ENCODE measurements at regions not wholly inside any gene's neighbourhood (a gene's known extent, or its start where the extent isn't known, plus 50 kb on each side); places are given as distances from the start of the nearest gene placed in this dataset.

DNA sequence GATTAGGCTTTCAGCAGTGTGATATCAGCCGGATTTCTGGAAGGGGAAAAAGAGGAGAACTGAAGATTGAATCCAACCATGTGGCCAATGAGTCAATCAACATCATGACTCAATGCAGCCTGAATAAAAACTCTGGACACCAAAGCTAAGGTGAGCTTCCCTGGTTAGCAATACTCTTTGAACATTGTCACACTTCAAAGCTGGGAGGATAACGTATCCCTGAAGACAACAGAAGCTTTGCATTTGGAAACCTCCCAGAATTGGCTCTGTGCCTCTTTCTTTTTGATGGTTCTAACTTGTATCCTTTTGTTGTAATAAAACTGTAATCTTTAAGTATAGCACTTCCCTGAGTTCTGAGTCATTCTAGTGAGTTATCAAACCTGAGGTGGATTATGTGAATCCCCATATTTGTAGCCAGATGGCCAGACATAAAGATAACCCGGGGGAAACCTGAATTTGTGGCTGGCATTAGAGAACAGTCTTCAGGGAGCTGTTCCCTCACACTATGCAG, 284.4 kb downstream of the IPMK start:
- DNase-seq, result no peak
- Mint-ChIP-seq H3K27ac (no peak overlapping the region), H3K36me3 (ENCODE audit: low read depth) (no peaks in the 10 kb centered on the region), H3K4me3 (no peak overlapping the region), H3K9me3 (peaks cover 3% of the 10 kb centered on the region), H3K27me3 (no peaks in the 10 kb centered on the region), H3K4me1 (no peaks in the 10 kb centered on the region)
- ChIA-PET POLR2A (no interaction called here), CTCF (no interaction called here)

DNA sequence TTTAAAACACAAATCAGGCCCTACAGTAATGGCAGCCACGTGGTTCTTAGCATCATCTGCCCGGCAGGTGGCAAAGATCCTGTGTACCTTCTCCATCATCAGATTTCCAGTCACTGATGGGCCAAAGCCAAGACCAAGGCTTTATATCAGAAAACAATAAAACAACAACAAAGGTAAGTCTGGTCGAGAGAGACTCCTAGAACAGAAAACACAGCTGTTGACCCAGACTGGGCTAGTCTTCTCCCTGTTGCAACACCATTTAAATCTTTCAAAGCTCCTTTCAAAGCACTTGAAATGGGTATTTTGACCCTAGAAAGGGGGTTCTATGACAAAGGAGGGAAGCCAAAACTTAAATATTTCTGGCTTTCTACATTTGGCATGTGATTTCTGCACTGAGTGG, 285.6 kb downstream of the IPMK start:
- no peak overlapping the region for H3K27ac Mint-ChIP-seq
- CTCF ChIA-PET, result no interaction called here
- H3K4me3 Mint-ChIP-seq, result no peak overlapping the region

DNA sequence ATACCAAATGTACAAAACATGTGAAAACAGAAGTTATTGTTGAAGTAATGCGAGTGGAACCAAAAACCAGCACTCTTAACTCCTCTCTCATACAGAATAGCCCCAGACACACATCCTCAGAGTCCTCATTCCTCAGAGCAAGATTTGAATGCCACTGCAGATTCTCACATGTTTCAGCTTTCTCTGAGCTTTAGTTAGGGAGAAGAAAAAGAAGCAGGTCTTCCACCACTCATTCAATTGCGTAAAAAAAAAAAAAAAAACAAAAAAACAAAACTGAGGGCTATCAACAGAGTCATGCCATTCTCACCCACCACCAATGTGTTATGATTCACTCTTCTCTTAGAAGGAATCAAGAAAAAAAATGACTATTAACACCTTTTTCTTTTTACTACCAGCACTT, 287.7 kb downstream of the IPMK start:
- no peaks in the 10 kb centered on the region for H3K27me3 Mint-ChIP-seq
- H3K27ac Mint-ChIP-seq, result no peak overlapping the region
- no peaks in the 10 kb centered on the region for H3K36me3 Mint-ChIP-seq (ENCODE audit: low read depth)
- ChIA-PET POLR2A (no interaction called here), CTCF (interaction anchor here (0.7 kb wide), 2 partner anchors 186 to 190 kb away, joined by 3 read pairs; no protein-coding TSS in a partner anchor)
- no peak for DNase-seq
- H3K9me3 Mint-ChIP-seq, result peaks cover 3% of the 10 kb centered on the region
- H3K4me1 Mint-ChIP-seq, result no peaks in the 10 kb centered on the region
- no peak overlapping the region for H3K4me3 Mint-ChIP-seq

More for the DNA sequence above, 285.6 kb downstream of the IPMK start:
- no peaks in the 10 kb centered on the region for H3K36me3 Mint-ChIP-seq (ENCODE audit: low read depth)
- POLR2A ChIA-PET, result no interaction called here
- peaks cover 3% of the 10 kb centered on the region for H3K9me3 Mint-ChIP-seq
- no peaks in the 10 kb centered on the region for H3K27me3 Mint-ChIP-seq
- H3K4me1 Mint-ChIP-seq, result no peaks in the 10 kb centered on the region
- DNase-seq, result no peak

DNA sequence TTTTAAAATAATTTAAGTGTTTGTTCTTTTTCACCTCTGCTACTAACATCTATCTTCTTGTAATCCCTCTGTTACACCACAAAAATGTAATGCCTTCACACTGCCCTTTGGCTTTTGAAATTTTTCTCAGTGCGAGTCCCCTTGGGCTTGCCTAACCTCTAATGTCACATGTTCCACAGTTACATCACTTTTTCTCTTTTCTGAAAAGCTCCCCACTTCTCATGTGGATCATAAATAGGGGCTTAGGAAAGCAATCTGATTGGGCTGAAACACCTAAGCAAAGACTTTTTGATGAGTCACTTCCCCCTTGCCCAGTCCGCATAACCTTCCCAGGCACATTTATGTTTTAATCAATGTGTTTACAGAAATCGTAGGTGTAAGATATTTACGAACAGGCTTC, 288.2 kb downstream of the IPMK start:
- no peak overlapping the region for H3K27ac Mint-ChIP-seq
- POLR2A ChIA-PET, result no interaction called here

DNA sequence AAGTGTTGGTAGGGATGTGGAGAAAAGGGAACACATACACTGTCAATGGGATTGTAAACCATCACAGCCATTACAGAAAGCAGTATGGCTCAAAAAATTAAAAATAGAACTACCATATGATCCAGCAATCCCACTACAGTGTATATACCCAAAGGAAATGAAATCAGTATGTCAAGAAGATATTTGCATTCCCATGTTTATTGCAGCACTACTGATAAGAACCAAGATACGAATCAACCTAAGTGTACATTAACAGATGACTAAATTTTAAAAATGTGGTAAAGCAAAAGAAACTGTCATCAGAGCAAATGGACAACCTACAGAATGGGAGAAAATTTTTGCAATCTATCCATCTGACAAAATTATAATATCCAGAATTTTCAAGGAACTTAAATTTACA, 290.4 kb downstream of the IPMK start:
- POLR2A ChIA-PET, result no interaction called here
- no peaks in the 10 kb centered on the region for H3K4me1 Mint-ChIP-seq
- CTCF ChIA-PET, result no interaction called here
- H3K36me3 Mint-ChIP-seq (ENCODE audit: low read depth), result no peaks in the 10 kb centered on the region
- no peaks in the 10 kb centered on the region for H3K27me3 Mint-ChIP-seq
- no peak overlapping the region for H3K27ac Mint-ChIP-seq
- DNase-seq, result no peak
- peaks cover 5% of the 10 kb centered on the region for H3K9me3 Mint-ChIP-seq
- no peak overlapping the region for H3K4me3 Mint-ChIP-seq

More for the DNA sequence above, 288.2 kb downstream of the IPMK start:
- Mint-ChIP-seq H3K27me3 (no peaks in the 10 kb centered on the region), H3K4me1 (no peaks in the 10 kb centered on the region), H3K4me3 (no peak overlapping the region), H3K36me3 (ENCODE audit: low read depth) (no peaks in the 10 kb centered on the region), H3K9me3 (peaks cover 3% of the 10 kb centered on the region)
- CTCF ChIA-PET, result no interaction called here
- DNase-seq, result no peak

DNA sequence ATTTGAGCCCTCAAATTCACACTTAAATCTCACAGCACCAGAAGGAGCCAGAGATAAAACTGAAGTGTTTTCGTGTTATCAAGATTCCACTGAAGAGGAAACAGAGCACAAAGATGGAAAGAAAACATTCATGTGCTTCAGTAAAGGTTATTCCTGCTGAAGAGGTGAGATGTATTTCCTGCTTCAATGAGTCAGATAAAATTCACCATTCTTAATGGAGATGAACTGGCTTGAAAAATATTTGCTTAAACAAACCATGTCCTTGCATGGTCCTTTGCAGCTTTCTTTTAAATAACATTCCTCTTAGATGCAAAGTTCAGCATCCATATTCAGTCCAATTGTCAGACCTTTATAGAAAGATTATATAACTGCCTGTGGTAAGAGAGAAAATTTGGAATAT, 294.2 kb downstream of the IPMK start:
- H3K27me3 Mint-ChIP-seq, result no peaks in the 10 kb centered on the region
- H3K36me3 Mint-ChIP-seq (ENCODE audit: low read depth), result no peaks in the 10 kb centered on the region
- no peak overlapping the region for H3K27ac Mint-ChIP-seq
- POLR2A ChIA-PET, result no interaction called here
- CTCF ChIA-PET, result no interaction called here
- H3K4me3 Mint-ChIP-seq, result no peak overlapping the region
- DNase-seq, result no peak
- no peaks in the 10 kb centered on the region for H3K4me1 Mint-ChIP-seq
- peaks cover 2% of the 10 kb centered on the region for H3K9me3 Mint-ChIP-seq

DNA sequence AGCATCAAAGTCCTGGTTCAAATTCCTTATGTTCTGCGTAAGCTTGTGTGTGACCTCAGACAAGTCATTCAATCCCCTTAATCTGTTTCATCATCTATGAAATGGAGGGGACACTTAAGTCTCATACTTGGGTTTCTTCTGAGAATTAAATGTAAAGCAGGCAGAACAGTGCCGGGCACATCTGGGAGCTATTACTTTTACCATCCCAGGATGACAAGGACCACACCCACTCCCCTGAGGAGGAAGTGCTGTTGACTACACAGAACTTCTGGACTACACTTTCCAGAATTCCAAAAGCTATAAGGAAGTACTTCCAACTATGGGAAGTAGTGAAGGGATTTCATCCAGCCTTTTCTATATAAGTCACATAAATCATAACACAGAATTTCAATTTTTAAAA, 294.9 kb downstream of the IPMK start:
- POLR2A ChIA-PET, result no interaction called here
- no peak overlapping the region for H3K27ac Mint-ChIP-seq
- peaks cover 2% of the 10 kb centered on the region for H3K9me3 Mint-ChIP-seq
- no peaks in the 10 kb centered on the region for H3K27me3 Mint-ChIP-seq
- H3K4me3 Mint-ChIP-seq, result no peak overlapping the region
- no peaks in the 10 kb centered on the region for H3K4me1 Mint-ChIP-seq
- no peak for DNase-seq
- CTCF ChIA-PET, result no interaction called here
- no peaks in the 10 kb centered on the region for H3K36me3 Mint-ChIP-seq (ENCODE audit: low read depth)

DNA sequence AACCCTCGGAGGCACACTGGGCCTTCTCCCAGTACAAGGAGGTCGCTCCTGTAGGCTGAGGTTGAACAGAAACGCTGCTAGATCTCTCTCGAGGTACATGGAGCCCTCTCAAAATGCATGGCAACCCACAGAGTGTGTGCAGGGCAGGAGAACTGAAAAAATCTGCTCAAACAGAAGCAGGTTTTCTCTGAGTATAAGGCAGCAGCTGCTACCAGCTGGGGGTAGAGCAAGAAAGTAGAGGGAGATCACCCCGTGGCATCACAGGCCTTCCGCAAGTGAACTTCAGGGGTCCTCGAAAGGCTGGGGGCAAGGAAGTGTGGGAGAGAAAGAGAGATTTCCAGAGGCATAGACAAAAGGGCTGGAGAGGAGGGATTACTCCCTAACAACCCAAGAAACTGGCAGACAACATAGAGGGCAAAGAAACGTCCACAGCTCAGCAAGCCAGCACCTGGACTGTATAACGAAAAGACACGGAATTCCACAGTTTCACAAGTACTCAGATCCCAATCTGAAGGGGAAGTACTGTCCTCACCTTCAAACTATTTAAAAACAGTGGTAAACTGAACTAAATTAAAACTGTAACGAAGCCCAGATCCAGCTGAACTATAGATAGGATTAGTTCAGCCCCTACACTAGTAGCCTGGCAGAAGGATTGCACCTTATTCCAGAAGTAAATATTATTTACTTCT, 299.2 kb downstream of the IPMK start:
- Mint-ChIP-seq H3K36me3 (ENCODE audit: low read depth) (no peaks in the 10 kb centered on the region), H3K9me3 (peaks cover 2% of the 10 kb centered on the region), H3K27ac (no peak overlapping the region), H3K4me1 (no peaks in the 10 kb centered on the region), H3K4me3 (no peak overlapping the region), H3K27me3 (no peaks in the 10 kb centered on the region)
- DNase-seq, result no peak
- ChIA-PET CTCF (no interaction called here), POLR2A (no interaction called here)

DNA sequence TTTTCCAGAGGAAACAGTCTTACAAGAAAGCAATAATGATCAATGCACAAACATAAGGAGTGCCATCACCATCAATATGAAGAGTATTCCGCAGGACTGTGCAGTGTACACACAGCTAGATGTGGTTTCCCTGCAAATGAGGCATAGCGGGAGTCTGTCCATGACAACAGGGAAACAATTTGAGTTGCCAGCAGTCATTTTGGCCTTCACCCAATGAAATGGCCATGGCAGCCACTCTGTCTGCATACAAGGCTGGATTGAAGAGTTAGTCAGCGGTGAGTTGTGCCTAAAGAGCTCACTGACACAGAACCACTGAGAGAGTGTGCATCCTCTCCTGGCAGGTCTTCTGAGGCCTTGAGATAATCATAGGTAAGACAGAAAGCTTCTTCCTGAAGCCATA, 303.3 kb downstream of the IPMK start:
- Mint-ChIP-seq H3K27me3 (no peaks in the 10 kb centered on the region), H3K4me3 (no peak overlapping the region), H3K36me3 (ENCODE audit: low read depth) (no peaks in the 10 kb centered on the region), H3K27ac (no peak overlapping the region), H3K9me3 (no peaks in the 10 kb centered on the region), H3K4me1 (no peaks in the 10 kb centered on the region)
- DNase-seq, result no peak
- CTCF ChIA-PET, result no interaction called here
- POLR2A ChIA-PET, result no interaction called here

DNA sequence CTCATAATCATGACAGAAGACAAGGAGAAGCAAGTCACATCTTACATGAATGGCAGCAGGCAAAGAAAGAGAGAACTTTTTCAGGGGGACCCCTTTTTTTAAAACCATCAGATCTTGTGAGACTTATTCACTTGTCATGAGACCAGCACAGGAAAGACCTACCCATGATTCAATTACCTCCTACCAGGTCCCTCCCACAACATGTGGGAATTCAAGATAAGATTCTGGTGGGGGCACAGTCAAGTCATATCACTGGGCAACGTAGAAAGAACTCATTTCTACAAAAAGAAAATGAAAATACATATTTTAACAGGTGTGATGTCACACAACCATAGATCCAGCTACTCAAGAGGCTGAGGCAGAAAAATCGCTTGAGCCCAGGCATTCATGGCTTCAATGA, 304.1 kb downstream of the IPMK start:
- ChIA-PET CTCF (no interaction called here), POLR2A (no interaction called here)
- Mint-ChIP-seq H3K27ac (no peak overlapping the region), H3K4me3 (no peak overlapping the region), H3K36me3 (ENCODE audit: low read depth) (no peaks in the 10 kb centered on the region), H3K4me1 (no peaks in the 10 kb centered on the region), H3K9me3 (no peaks in the 10 kb centered on the region), H3K27me3 (no peaks in the 10 kb centered on the region)
- no peak for DNase-seq

DNA sequence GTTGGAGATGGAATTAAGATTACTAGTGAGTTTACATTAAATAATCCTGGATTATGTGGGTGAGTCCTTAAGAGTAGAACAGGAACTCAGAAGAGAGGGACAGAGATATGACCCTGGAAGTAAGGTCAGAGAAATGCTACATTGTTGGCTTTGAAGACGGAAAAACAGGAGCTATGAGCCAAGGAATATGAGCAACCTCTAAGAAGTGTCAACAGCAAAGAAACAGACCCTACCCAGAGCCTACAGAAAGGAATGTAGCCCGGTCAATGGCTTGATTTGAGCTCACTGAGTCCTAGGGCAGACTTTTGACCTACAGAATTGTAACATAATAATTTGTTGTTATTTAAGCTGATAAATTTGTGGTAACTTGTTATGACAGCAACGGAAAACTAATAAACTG, 304.9 kb downstream of the IPMK start:
- no peak overlapping the region for H3K4me3 Mint-ChIP-seq
- ChIA-PET CTCF (no interaction called here), POLR2A (no interaction called here)
- no peak overlapping the region for H3K27ac Mint-ChIP-seq
- H3K27me3 Mint-ChIP-seq, result no peaks in the 10 kb centered on the region
- H3K9me3 Mint-ChIP-seq, result no peaks in the 10 kb centered on the region
- H3K36me3 Mint-ChIP-seq (ENCODE audit: low read depth), result no peaks in the 10 kb centered on the region
- H3K4me1 Mint-ChIP-seq, result no peaks in the 10 kb centered on the region
- DNase-seq, result no peak

DNA sequence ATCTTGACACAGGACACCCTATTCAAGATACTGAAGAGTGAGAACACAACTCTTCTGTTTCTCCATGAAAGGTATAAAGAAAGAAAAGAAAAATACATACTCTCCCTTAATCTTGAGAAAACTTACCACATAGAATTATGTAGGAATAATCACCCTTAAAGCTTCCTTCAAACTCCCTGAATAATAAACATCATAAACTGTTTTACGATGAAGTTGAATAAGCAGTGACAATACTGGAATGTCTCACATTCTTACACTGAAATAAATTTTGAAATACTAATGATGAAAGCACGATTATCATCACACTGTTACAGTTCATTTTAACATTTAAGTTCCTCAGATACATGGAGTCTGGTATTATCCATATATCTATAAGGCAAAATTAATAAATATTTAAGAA, 306.2 kb downstream of the IPMK start:
- no peaks in the 10 kb centered on the region for H3K36me3 Mint-ChIP-seq (ENCODE audit: low read depth)
- no peak for DNase-seq
- H3K4me1 Mint-ChIP-seq, result no peaks in the 10 kb centered on the region
- no peaks in the 10 kb centered on the region for H3K9me3 Mint-ChIP-seq
- H3K27ac Mint-ChIP-seq, result no peak overlapping the region
- no peak overlapping the region for H3K4me3 Mint-ChIP-seq
- H3K27me3 Mint-ChIP-seq, result no peaks in the 10 kb centered on the region
- ChIA-PET CTCF (no interaction called here), POLR2A (no interaction called here)

DNA sequence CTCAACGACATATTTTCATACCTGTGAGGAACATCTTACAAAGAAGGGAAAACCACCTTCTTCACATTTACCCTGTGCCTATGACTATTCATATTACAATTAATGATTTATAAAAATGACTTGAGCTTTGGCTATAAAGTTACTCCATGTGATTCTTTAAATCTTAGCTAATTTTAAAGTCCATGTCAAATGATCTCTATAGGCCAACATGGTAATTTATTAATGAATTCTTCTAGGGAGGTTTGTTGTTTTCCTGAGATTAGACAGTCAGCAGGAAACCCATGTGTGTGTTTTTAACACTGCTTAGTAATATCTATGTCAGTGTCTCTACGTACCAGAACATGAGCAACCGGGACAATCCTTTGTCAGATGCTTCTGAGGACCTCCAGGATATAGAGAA, 307.3 kb downstream of the IPMK start:
- DNase-seq, result no peak
- Mint-ChIP-seq H3K9me3 (no peaks in the 10 kb centered on the region), H3K4me3 (no peak overlapping the region), H3K4me1 (no peaks in the 10 kb centered on the region), H3K27ac (no peak overlapping the region), H3K36me3 (ENCODE audit: low read depth) (no peaks in the 10 kb centered on the region), H3K27me3 (no peaks in the 10 kb centered on the region)
- ChIA-PET POLR2A (no interaction called here), CTCF (interaction anchor here (0.9 kb wide), 1 partner anchor 105 kb away, joined by 3 read pairs; no protein-coding TSS in a partner anchor)

DNA sequence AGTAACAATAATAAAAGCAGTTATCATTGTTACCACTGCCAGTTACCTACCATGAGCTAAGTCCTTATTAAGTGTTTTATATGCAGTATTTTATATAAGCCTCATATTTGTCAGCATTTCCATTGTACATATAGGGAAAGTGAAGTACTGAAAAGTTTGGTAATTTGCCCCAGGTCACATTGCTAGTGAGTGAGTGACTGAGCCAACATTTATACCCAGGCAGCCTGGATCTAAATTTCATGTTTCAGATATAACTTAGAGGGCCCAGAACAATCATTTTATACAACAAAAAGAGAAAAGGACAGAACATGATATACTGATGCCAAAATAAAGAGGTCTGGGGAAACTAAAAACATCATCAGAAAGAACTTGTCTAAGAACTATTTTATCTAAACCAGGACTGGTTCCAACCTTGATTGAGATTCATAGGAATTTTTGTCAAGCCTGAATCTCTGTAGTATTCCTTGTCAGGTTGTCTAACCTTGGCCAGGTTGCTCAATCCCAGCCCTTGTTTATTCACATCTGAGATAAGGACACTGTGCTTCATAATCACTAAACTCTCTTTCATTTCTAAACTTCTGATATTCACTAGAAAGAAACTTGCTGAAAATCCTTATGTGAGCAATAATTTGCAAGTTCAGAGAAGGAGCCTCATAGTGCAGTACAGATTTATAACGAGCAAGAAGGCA, 308.2 kb downstream of the IPMK start:
- DNase-seq, result no peak
- CTCF ChIA-PET, result no interaction called here
- Mint-ChIP-seq H3K9me3 (no peaks in the 10 kb centered on the region), H3K27me3 (no peaks in the 10 kb centered on the region), H3K4me3 (no peak overlapping the region), H3K36me3 (ENCODE audit: low read depth) (no peaks in the 10 kb centered on the region), H3K4me1 (no peaks in the 10 kb centered on the region), H3K27ac (no peak overlapping the region)
- POLR2A ChIA-PET, result no interaction called here
